Stimulated activated CD4-positive, alpha-beta T cell treated with anti-CD3 and anti-CD28 coated beads, Interleukin-4, amount 100 ng/mL, for 4 hours (primary cell): ENCODE measurements at regions not wholly inside any gene's neighbourhood (a gene's known extent, or its start where the extent isn't known, plus 50 kb on each side); places are given as distances from the start of the nearest gene placed in this dataset.
"Not testable (repeated sequence)": the region's sequence is repeated elsewhere in the genome, so short reads cannot be mapped to it uniquely, and the experiment has no call there.

Experiments
- DNase-seq, 2 experiments: peaks; one replicate each; pipeline ENCODE4 v3.0.0-alpha.2; 2020

- DNase-seq, result no peak
Measured at GRCh38 chr18:997499-997898, 92.8 kb downstream of the ADCYAP1 start.

DNA sequence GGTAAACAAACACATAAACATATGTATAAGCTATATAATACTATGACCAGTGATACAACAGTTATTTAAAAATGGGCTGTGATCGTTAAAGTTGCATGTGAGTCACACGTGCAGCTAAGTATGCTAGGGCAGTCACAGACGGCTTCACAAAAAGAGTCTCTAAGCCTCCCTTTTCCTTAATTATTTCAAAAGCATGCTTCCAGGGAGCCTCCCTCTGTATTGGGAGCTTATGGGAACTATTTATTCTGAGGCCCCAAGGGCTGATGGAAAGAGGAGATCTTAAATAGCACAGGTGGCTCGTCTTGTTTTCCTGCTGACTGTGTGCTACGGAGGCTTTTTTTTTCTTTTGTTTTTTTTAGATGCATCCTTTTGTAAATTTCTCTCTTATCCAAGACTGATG, 94.3 kb downstream of the ADCYAP1 start:
- DNase-seq, result no peak

DNA sequence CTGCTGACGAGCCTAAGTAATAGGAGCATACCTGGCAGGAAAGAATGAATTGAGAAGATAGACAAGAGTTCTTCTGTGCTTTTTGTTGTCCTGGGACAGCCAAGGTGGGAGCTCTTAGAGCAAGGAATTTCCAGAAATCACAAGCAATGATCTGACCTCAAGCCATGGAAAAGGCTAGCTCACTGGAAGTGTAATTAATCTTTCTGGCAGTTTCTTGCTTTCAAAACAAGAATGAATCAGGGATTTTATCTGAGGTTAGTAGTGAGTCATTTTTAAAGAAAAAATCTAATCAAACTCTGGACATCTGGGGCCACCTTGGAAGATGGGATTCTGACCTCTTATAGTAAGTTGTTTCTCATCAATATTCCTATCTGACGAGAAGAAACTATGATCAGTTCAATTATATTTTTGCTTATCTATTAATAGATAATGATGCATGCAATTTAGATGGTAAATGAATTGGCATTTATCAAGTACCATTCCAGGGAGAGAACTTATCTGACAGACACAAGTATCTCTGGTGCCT, 98.0 kb downstream of the ADCYAP1 start:
- DNase-seq, result no peak

- DNase-seq, result no peak
Measured at GRCh38 chr18:1003499-1003898, 98.8 kb downstream of the ADCYAP1 start.

GRCh38 chr18:1006304-1006703, 101.6 kb downstream of the ADCYAP1 start:
- no peak for DNase-seq

- no peak for DNase-seq
Measured at GRCh38 chr18:1006965-1007364, 102.3 kb downstream of the ADCYAP1 start.

GRCh38 chr18:1011349-1011748, 106.7 kb downstream of the ADCYAP1 start:
- no peak for DNase-seq

DNA sequence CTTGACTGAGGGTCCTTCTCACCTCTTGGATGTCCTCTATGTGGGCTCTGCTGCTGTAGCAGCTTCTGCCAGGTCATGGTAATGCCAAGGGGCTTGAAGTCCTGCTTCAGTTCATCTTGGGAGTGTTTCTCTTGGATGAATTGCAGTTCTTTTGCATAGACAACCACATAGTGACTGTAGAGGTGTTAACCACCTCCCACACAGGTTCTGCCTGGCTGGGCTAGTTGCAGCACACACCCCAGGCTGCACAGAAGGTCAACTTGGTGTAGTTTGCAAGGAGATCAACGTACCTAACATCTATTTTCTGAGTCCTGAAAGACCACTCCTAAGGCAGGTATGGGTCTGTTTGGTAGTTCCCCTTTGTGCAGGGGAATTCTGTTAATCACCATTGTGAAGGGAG, 108.1 kb downstream of the ADCYAP1 start:
- DNase-seq, result no peak

- DNase-seq, result no peak
Measured at GRCh38 chr18:1013951-1014350, 109.3 kb downstream of the ADCYAP1 start.

- DNase-seq, result no peak
Measured at GRCh38 chr18:1014509-1014908, 109.8 kb downstream of the ADCYAP1 start.

DNA sequence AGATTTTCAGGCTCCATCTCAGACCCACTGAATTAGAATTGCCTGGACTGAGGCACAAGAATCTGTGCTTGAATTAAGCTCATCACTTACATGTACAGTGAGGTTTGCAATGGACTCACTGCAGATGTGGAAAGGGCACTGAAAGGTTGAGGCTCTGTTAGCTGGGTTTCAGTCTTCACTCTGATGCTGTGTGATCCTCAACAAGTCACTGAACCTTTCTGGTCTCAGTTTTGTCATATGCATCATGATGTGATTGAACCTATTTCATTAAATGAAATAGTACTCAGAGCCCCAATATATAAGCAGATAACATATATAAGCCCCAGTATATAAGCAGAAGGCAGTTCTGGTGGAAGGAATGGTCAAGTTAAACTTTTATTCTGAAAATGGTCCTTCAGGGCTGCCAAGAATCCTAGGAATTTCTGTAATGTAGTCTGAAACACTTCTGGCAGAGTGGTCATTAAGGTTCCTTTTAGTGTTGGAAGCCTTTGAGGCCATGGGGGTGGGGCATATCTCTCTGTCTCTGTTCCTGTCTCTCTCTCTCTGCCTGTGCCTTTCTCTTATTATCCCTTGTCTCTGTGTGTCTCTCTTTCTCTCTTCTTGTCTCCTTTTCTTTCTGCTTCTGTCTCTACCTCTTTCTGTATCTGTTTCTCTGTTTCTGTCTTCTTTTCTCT, 110.4 kb downstream of the ADCYAP1 start:
- no peak for DNase-seq

GRCh38 chr18:1015777-1016176, 111.1 kb downstream of the ADCYAP1 start:
- DNase-seq, result no peak

- no peak for DNase-seq
Measured at GRCh38 chr18:1017227-1018058, 112.8 kb downstream of the ADCYAP1 start.

DNA sequence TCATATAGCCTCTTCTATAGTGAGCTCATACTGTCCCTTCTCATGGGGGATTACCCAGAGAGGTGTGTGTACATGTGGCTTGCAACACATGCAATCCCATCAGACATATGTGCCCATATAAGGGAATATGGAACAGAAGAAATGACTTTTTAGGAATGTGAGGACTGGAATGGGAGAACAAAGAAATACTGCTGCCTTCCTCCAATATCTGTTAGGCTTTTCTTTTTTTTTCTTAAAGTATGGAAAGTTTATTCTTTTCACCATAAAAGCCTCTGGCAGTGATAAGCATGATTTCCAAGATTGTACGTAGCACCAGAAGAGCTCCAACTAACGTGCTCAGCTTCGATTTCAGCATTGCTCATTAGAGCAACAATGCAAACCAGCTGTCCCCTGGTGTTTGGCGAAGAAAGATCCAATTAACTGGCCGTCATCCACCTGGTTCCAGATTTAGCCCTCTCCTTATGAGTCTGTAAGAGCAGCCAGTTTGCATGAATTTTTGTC, 113.6 kb downstream of the ADCYAP1 start:
- DNase-seq, result no peak

GRCh38 chr18:1019191-1019590, 114.5 kb downstream of the ADCYAP1 start:
- DNase-seq, result no peak

- DNase-seq, result no peak
Measured at GRCh38 chr18:1020731-1021344, 116.2 kb downstream of the ADCYAP1 start.

GRCh38 chr18:1026930-1027329, 122.3 kb downstream of the ADCYAP1 start:
- no peak for DNase-seq

GRCh38 chr18:1033092-1033491, 128.4 kb downstream of the ADCYAP1 start:
- not testable (repeated sequence) for DNase-seq

DNA sequence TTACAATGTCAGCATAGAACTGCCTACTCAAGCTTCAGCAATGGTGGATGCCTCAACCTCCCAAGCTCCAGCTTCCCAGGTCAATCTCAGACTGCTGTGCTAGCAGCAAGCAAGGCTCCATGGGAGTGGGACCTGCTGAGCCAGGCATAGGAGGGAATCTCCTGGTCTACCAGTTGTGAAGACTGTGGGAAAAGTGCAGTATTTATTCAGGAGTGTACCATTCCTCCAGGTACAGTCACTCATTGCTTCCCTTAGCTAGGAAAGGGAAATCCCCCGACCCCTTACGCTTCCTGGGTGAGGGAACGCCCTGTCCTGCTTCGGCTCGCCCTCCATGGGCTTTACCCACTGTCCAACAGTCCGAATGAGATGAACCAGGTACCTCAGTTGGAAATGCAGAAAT, 130.3 kb downstream of the ADCYAP1 start:
- no peak for DNase-seq

DNA sequence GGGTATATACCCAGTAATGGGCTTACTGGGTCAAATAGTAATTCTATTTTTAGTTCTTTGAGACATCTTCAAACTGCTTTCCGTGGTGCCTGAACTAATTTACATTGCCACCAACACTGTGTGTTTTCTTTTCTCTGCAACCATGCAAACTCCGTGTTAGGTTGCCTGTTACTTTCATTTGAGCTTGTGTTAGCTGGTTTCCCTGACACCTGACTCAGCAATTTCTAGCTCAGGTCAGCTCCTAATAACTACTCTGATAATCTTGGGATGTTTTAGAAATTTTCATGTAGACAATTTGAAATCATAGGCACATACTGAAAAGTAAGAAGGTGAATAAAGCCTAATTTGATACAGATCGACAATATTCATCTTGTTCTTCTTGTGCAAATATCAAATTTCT, 132.3 kb downstream of the ADCYAP1 start:
- DNase-seq, result no peak

- DNase-seq, result no peak
Measured at GRCh38 chr18:1037776-1038175, 133.1 kb downstream of the ADCYAP1 start.

DNA sequence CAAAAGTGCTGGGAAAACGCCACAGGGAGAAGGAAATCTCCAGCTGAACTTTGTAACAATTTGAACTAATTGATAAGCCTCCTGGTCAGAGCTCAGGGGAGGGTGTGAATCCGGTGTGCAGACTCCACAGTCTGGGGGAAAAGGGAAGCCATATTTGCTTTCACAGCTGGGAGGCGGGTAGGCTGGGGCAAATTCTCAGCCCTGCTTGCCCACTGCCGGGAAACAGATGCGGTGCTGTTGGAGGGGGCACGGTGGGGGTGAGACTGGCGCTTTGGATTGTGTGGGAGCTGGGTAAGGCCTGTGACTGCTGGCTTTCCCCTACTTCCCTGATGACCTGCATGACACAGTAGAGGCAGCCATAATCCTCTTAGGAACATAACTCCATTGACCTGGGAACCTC, 134.8 kb downstream of the ADCYAP1 start:
- no peak for DNase-seq

DNA sequence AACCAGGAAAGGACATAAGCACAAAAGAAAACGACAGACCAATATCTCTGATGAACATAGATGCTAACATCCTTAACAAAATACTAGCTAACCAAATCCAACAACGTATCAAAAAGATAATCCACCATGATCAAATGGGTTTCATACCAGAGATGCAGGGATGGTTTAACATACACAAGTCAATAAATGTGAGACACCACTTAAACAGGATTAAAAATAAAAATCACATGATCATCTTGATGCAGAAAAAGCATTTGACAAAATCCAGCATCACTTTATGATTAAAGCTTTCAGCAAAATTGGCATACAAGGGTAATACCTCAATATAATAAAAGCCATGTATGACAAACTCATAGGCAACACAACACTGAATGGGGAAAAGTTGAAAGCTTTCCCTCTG, 138.4 kb downstream of the ADCYAP1 start:
- DNase-seq, result not testable (repeated sequence)

- DNase-seq, result no peak
Measured at GRCh38 chr18:1045658-1046057, 141.0 kb downstream of the ADCYAP1 start.
